ENCODE measurements at regions not wholly inside any gene's neighbourhood (a gene's known extent, or its start where the extent isn't known, plus 50 kb on each side); places are given as distances from the start of the nearest gene placed in this dataset.

GRCh38 chr16:60605176-60605575 is 1431.1 kb downstream of the CDH8 start:
- Histone ChIP-seq H3K4me1 (ENCODE audit: low read length) (no peaks in the 10 kb centered on the region), H3K9ac (ENCODE audit: low read length) (no peak overlapping the region), H3K27ac (ENCODE audit: low read length) (no peak overlapping the region), H3K9me2 (replicated peaks; ENCODE audit: insufficient read depth, low read length) (no peaks in the 10 kb centered on the region), H3K9me3 (replicated peaks; ENCODE audit: insufficient read depth, low read length) (no peaks in the 10 kb centered on the region), H3K36me3 (replicated peaks; ENCODE audit: insufficient read depth, low read length) (no peaks in the 10 kb centered on the region), H4K20me1 (ENCODE audit: insufficient read depth, low read length) (no peaks in the 10 kb centered on the region), H3K4me3 (ENCODE audit: low read length) (no peak overlapping the region), H3K79me2 (ENCODE audit: low read length) (no peaks in the 10 kb centered on the region), H2AFZ (ENCODE audit: low read length) (no peak overlapping the region), H3K4me2 (ENCODE audit: low read depth, low read length) (no peak overlapping the region), H3K27me3 (replicated peaks; ENCODE audit: insufficient read depth, low read length) (no peaks in the 10 kb centered on the region), H3F3A (ENCODE audit: insufficient read depth, low read length) (no peaks in the 10 kb centered on the region)
- TF ChIP-seq EZH2phosphoT487 (IDR thresholded peaks at IDR 0.05; ENCODE audit: low read length): no peak
- TF ChIP-seq, protein P1, sequence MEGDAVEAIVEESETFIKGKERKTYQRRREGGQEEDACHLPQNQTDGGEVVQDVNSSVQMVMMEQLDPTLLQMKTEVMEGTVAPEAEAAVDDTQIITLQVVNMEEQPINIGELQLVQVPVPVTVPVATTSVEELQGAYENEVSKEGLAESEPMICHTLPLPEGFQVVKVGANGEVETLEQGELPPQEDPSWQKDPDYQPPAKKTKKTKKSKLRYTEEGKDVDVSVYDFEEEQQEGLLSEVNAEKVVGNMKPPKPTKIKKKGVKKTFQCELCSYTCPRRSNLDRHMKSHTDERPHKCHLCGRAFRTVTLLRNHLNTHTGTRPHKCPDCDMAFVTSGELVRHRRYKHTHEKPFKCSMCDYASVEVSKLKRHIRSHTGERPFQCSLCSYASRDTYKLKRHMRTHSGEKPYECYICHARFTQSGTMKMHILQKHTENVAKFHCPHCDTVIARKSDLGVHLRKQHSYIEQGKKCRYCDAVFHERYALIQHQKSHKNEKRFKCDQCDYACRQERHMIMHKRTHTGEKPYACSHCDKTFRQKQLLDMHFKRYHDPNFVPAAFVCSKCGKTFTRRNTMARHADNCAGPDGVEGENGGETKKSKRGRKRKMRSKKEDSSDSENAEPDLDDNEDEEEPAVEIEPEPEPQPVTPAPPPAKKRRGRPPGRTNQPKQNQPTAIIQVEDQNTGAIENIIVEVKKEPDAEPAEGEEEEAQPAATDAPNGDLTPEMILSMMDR (IDR thresholded peaks at IDR 0.05; ENCODE audit: low read length): no peak
- TF ChIP-seq EZH2 (optimal IDR thresholded peaks at IDR 0.05; ENCODE audit: low read depth, low read length): no peak
- no peak for DNase-seq

DNA sequence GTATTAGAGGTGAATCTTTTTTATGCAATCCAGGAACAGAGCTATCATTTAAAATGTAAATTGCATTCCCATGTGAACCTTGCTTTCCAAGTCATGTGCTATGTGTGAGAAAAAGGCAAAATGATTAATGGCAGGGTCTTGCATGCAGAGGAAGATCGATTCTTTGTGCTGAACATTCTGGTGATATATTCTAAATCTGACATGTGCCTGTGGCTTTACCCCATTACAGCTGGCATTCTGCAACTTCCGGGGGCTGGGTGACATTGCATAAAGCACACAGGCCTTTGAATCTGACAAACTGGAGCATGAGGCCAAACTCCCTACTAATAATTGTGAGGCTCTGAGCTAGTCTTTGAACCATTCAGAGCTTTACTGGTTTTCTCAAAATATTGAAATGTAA is 1449.7 kb downstream of the CDH8 start:
- Histone ChIP-seq H3K9ac (ENCODE audit: low read length) (no peak overlapping the region), H3K79me2 (ENCODE audit: low read length) (no peaks in the 10 kb centered on the region), H4K20me1 (ENCODE audit: insufficient read depth, low read length) (no peaks in the 10 kb centered on the region), H3K27me3 (replicated peaks; ENCODE audit: insufficient read depth, low read length) (no peaks in the 10 kb centered on the region), H3K27ac (ENCODE audit: low read length) (no peak overlapping the region), H3F3A (ENCODE audit: insufficient read depth, low read length) (no peaks in the 10 kb centered on the region), H3K9me3 (replicated peaks; ENCODE audit: insufficient read depth, low read length) (no peaks in the 10 kb centered on the region), H3K36me3 (replicated peaks; ENCODE audit: insufficient read depth, low read length) (no peaks in the 10 kb centered on the region), H2AFZ (ENCODE audit: low read length) (no peak overlapping the region), H3K4me1 (ENCODE audit: low read length) (no peaks in the 10 kb centered on the region), H3K4me3 (ENCODE audit: low read length) (no peak overlapping the region), H3K9me2 (replicated peaks; ENCODE audit: insufficient read depth, low read length) (no peaks in the 10 kb centered on the region), H3K4me2 (ENCODE audit: low read depth, low read length) (no peak overlapping the region)
- no peak for DNase-seq
- no peak for TF ChIP-seq EZH2 (optimal IDR thresholded peaks at IDR 0.05; ENCODE audit: low read depth, low read length)
- TF ChIP-seq, protein P1 (IDR thresholded peaks at IDR 0.05; ENCODE audit: low read length): no peak
- no peak for TF ChIP-seq EZH2phosphoT487 (IDR thresholded peaks at IDR 0.05; ENCODE audit: low read length)

DNA sequence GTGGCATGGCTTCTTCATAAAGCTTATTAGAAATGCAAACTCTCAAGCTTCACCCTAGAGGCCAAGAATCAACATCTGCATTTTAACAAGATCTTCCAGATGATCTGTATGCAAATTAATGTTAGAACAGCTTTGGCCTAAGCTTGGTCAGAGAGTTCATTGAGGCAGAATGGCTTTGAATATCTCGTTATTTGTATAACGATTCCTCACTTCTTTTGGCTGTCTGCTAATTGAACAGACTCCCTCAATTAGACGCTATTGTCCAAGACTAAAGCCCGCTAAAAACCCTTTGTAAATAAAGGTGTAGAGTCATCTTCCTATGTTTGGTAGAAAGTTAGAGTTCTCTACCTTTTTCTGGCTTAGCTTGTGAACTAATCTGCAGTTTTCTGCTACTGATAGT is 1453.7 kb downstream of the CDH8 start:
- no peak overlapping the region for H3K27ac ChIP-seq (ENCODE audit: low read length)
- TF ChIP-seq, protein P1 (IDR thresholded peaks at IDR 0.05; ENCODE audit: low read length): no peak
- TF ChIP-seq EZH2 (optimal IDR thresholded peaks at IDR 0.05; ENCODE audit: low read depth, low read length): no peak
- TF ChIP-seq EZH2phosphoT487 (IDR thresholded peaks at IDR 0.05; ENCODE audit: low read length): no peak
- H3K9ac ChIP-seq (ENCODE audit: low read length): no peak overlapping the region
- H3F3A ChIP-seq (ENCODE audit: insufficient read depth, low read length): no peaks in the 10 kb centered on the region
- H3K9me2 ChIP-seq (replicated peaks; ENCODE audit: insufficient read depth, low read length): no peaks in the 10 kb centered on the region
- H2AFZ ChIP-seq (ENCODE audit: low read length): no peak overlapping the region
- no peak overlapping the region for H3K4me3 ChIP-seq (ENCODE audit: low read length)
- no peaks in the 10 kb centered on the region for H3K27me3 ChIP-seq (replicated peaks; ENCODE audit: insufficient read depth, low read length)
- no peaks in the 10 kb centered on the region for H3K36me3 ChIP-seq (replicated peaks; ENCODE audit: insufficient read depth, low read length)
- DNase-seq: no peak
- no peaks in the 10 kb centered on the region for H3K4me1 ChIP-seq (ENCODE audit: low read length)
- no peak overlapping the region for H3K4me2 ChIP-seq (ENCODE audit: low read depth, low read length)
- no peaks in the 10 kb centered on the region for H4K20me1 ChIP-seq (ENCODE audit: insufficient read depth, low read length)
- no peaks in the 10 kb centered on the region for H3K79me2 ChIP-seq (ENCODE audit: low read length)
- no peaks in the 10 kb centered on the region for H3K9me3 ChIP-seq (replicated peaks; ENCODE audit: insufficient read depth, low read length)
